ENCODE measurements at regions not wholly inside any gene's neighbourhood (a gene's known extent, or its start where the extent isn't known, plus 50 kb on each side); places are given as distances from the start of the nearest gene placed in this dataset.

- no peak for DNase-seq (ENCODE audit: low read depth in 4 of 4, low spot score in 2 of 4)
Observed at GRCh38 chr16:89042711-89043551, 50.7 kb upstream of the ACSF3 start.

- DNase-seq (ENCODE audit: low read depth in 4 of 4, low spot score in 2 of 4), result no peak
Observed at GRCh38 chr16:89043636-89044417, 49.8 kb upstream of the ACSF3 start.

All from left renal cortex interstitium (tissue), 4 donors.